Activated T-cell treated with anti-CD3 and anti-CD28 coated beads, Interleukin-2, amount 50 U/mL, for 24 hours (primary cell): ENCODE measurements at regions not wholly inside any gene's neighbourhood (a gene's known extent, or its start where the extent isn't known, plus 50 kb on each side); places are given as distances from the start of the nearest gene placed in this dataset.

Source experiments
- DNase-seq: peaks from one replicate; pipeline ENCODE4 v3.0.0-alpha.2; 2020
- H3K27ac Mint-ChIP-seq: 2 replicates; pipeline ENCODE4 v1.8.0; 2020; ENCODE audit warnings: mild to moderate bottlenecking, mixed read lengths
- H3K27me3 Mint-ChIP-seq: 2 replicates; pipeline ENCODE4 v1.8.0; 2020; ENCODE audit warnings: mixed read lengths
- H3K36me3 Mint-ChIP-seq: 2 replicates; pipeline ENCODE4 v1.8.0; 2020; ENCODE audit warnings: low read depth, mixed read lengths
- H3K4me1 Mint-ChIP-seq: 2 replicates; pipeline ENCODE4 v1.8.0; 2020; ENCODE audit warnings: low read depth, mixed read lengths
- H3K4me3 Mint-ChIP-seq: 2 replicates; pipeline ENCODE4 v1.8.0; 2020; ENCODE audit warnings: mild to moderate bottlenecking, moderate library complexity, mixed read lengths
- H3K9me3 Mint-ChIP-seq: 2 replicates; pipeline ENCODE4 v1.8.0; 2020; ENCODE audit warnings: mixed read lengths

DNA sequence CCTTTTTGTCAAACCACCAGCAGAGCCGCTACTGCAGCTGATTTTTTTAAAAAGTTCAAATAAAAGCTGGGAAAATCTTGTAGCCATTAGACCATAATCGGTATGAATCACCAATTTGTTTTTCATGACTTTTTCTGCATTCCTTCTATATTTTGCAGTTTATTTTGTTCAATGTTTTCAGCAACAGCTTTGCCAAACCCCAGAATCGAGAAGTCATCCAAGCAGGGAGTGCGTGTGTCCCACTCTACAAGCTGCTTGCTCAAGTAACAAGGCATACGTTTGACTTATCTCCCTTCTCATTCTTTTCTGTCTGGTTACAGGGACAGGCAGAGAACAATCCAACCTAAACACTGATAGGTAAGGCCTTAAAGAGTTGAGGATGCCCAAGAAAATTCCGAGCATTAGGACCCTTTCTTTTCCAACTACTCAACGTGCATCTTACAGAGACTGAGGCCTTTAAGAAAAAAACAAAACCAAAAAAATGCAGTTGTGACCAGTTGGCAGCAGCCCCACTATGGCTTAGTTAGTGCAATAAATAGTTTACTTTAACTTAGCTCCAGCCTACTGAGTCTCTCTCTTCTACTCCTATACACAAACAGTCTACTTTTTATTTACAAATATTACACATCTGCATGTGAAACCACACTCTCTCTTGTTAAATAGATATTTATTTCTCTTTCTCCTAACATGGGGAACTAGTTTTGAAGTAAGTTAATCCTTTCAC lies 134.7 kb upstream of the SLIT3 start:
- no peak overlapping the region for H3K27ac Mint-ChIP-seq
- H3K36me3 Mint-ChIP-seq = no peaks in the 10 kb centered on the region
- no peaks in the 10 kb centered on the region for H3K9me3 Mint-ChIP-seq
- H3K4me1 Mint-ChIP-seq = no peaks in the 10 kb centered on the region
- peaks cover 15% of the 10 kb centered on the region for H3K27me3 Mint-ChIP-seq
- H3K4me3 Mint-ChIP-seq = no peak overlapping the region
- no peak for DNase-seq

DNA sequence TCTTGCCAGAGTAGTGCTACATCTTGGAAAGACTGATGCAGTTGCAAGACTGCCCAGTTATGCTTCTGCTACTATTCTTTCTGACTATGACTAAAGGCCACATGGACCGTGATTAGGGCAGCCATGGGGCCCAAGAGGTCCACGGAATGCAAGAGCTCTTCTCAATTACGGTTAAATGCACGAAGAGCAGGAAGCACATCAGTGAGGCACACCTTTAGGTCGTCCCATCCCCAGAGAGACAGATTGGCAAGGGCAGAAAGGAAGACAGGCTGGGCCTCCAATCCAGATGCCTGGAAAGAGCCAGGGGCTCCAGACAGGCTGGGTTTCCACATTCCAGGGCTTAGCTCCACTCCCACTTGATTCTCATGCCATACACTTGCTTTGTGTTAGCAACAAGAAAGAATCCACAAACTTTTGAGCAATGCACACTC lies 132.3 kb upstream of the SLIT3 start:
- H3K27me3 Mint-ChIP-seq = peaks cover 8% of the 10 kb centered on the region
- DNase-seq = no peak

DNA sequence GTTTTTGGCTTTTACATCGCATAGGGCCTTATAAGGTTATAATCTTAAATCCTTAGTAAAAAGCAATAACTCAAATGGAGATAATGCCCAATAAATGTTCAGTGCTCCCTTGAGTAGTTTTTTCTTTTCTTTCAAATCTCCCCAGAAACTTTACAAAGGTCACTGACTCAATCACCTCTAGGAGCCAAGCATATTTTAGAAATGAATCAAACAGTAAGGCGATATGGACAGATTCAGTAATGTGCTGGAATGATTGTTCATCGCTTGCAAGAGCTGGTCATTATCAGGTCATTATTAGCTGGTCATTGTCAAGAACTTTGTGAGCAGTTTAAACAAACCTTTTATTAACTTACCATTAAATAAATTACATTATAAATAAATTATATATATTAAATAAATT lies 130.4 kb upstream of the SLIT3 start:
- H3K9me3 Mint-ChIP-seq = no peaks in the 10 kb centered on the region
- DNase-seq = no peak
- no peaks in the 10 kb centered on the region for H3K27me3 Mint-ChIP-seq
- no peaks in the 10 kb centered on the region for H3K36me3 Mint-ChIP-seq
- H3K27ac Mint-ChIP-seq = no peak overlapping the region
- H3K4me1 Mint-ChIP-seq = no peaks in the 10 kb centered on the region
- H3K4me3 Mint-ChIP-seq = no peak overlapping the region

More for the DNA sequence above, 132.3 kb upstream of the SLIT3 start:
- Mint-ChIP-seq H3K27ac (no peak overlapping the region), H3K4me3 (no peak overlapping the region), H3K4me1 (no peaks in the 10 kb centered on the region), H3K9me3 (no peaks in the 10 kb centered on the region), H3K36me3 (no peaks in the 10 kb centered on the region)

DNA sequence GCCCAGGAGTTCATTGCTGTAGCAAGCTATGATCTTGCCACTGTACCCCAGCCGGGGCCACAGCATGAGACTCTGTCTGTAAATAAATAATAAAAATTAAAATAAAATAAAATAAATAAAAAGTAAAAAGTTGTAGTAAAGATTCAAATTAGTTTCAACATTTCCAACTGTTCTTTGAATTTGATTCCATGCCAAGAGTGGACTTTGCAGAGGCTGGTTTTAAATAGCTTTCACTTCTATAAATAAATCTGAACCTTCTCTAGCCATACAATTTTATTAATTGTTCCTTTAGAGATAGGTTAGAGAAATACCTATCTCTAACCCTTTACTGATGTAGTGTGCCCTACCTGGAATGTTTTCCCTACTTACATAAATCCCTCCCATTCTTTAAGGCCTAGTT lies 129.7 kb upstream of the SLIT3 start:
- no peak for DNase-seq
- Mint-ChIP-seq H3K27me3 (no peaks in the 10 kb centered on the region), H3K36me3 (no peaks in the 10 kb centered on the region), H3K4me3 (no peak overlapping the region), H3K9me3 (no peaks in the 10 kb centered on the region), H3K4me1 (no peaks in the 10 kb centered on the region), H3K27ac (no peak overlapping the region)

DNA sequence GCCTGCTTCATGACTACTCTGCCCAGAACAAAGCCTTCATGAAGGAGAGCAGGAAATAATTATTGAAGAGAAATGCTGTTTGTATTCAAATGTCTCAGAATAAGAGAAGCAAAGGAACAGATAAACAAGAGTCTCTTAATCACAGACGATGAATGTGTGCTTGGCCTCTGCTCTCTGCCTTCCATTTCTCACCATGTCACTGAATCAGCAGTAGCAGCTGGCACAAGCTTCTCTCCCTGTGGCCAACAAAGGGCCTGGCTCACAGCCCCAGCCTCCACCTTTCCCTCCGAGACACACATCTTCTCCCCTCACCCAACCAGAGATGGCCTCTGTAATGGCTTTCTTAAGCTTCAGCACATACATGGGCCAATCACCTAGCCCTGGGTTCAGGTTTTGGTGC lies 128.1 kb upstream of the SLIT3 start:
- H3K4me3 Mint-ChIP-seq = no peak overlapping the region
- H3K9me3 Mint-ChIP-seq = no peaks in the 10 kb centered on the region

DNA sequence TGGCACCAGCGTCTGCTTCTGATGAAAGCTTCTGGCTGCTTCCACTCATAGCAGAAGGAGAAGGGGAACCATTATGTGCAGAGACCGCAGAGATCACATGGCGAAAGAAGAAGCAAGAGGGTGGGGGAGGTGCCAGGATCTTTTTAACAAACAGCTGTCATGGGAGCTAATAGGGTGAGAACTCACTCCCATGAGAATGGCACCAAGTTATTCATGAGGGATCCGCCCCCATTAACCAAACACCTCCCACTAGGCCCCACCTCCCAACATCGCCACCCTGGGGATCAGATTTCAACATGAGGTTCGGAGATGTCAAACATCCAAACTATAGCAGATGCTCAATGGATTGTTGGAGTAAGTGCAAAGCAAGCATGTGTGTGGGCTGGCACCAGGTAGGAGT lies 125.8 kb upstream of the SLIT3 start:
- DNase-seq = no peak
- no peaks in the 10 kb centered on the region for H3K9me3 Mint-ChIP-seq
- H3K27me3 Mint-ChIP-seq = no peaks in the 10 kb centered on the region
- no peaks in the 10 kb centered on the region for H3K36me3 Mint-ChIP-seq
- no peak overlapping the region for H3K27ac Mint-ChIP-seq
- no peaks in the 10 kb centered on the region for H3K4me1 Mint-ChIP-seq
- no peak overlapping the region for H3K4me3 Mint-ChIP-seq

More for the DNA sequence above, 128.1 kb upstream of the SLIT3 start:
- H3K4me1 Mint-ChIP-seq = no peaks in the 10 kb centered on the region
- H3K36me3 Mint-ChIP-seq = no peaks in the 10 kb centered on the region
- no peaks in the 10 kb centered on the region for H3K27me3 Mint-ChIP-seq
- no peak for DNase-seq
- H3K27ac Mint-ChIP-seq = no peak overlapping the region

DNA sequence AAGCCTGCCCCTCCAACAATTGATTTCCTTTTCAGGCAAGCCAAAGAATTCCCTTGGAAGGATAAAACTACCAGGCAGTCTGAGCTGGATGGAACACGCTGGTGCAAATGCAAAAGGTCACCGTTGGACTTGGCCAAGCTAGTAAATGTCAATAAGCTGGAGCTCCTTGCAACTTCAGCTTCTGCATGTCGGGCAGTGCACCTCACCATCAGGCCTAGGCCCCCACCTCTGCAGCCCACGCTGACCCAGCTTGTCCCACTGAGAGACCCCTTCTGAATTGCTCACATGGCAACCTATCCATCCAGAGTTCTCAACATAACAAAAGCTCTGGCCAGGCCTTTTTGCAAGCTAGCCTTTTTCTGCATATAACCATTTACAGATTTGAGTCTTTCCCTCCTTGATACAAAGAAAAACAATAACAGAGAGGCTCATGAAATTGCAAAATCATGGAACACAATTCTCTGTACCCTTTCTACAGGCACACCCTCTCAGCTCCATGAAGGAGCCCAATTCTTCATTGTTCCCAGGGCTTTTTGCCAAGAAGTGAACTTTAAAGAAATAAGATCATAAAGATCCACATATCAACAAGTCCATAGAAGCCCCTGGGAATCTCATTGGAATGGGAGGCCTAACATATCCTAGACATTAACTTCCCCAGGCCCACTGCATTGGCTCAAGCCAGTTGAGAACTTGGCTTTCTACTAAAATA lies 123.9 kb upstream of the SLIT3 start:
- H3K4me3 Mint-ChIP-seq = no peak overlapping the region
- no peak for DNase-seq
- no peak overlapping the region for H3K27ac Mint-ChIP-seq
- H3K36me3 Mint-ChIP-seq = no peaks in the 10 kb centered on the region
- H3K9me3 Mint-ChIP-seq = no peaks in the 10 kb centered on the region
- peaks cover 2% of the 10 kb centered on the region for H3K27me3 Mint-ChIP-seq
- no peaks in the 10 kb centered on the region for H3K4me1 Mint-ChIP-seq

DNA sequence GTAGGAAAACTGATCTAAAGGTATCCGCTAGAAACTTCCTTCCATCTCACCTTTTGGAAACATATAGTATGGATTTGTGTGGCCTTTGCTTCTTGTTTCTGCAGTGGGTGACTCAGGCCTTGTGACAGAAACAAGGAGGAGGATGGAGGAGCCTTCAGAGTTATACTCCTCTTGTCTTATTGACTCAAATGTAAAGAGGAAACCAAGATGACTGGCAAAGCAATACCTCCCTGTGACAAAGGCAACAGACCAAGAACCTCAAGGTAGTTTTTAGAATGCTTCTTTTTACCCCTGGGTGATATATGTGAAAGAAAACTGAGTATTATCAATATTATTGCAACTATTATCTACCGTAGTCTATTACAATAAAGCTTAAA lies 123.3 kb upstream of the SLIT3 start:
- H3K27me3 Mint-ChIP-seq = peaks cover 2% of the 10 kb centered on the region

DNA sequence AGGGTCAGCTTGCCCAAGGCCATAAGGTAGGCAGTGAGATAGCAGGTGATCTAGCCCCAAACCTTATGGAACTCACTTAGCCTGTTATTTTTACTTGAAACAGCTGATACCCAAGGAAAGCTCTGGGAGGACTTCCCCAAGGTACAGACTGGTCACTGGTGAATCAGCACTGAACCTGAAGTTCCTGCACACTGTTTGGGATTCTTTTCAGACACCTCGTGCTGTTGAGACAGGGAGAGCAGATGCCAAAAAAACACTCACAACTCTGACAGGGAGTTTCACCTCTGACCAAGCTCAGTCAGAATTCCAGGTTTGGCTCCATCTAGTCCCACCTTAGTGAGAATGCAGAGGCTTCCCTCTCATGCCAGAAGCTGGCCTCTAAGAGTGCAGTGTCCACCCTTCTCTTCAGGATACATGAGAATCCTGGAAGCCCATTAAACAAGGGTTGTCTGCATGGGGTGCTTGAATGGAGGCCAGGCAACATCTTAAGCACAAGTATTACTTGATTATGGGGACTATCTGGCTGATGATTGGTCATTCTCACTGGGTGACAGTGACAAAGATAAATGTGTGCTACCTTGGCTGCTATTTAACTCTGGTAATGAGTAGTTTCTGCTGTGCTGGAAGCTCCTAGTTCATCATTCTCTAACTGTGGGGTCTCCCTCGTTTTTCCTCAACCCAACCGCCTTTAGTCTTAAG lies 122.8 kb upstream of the SLIT3 start:
- no peak for DNase-seq
- Mint-ChIP-seq H3K4me3 (no peak overlapping the region), H3K4me1 (no peaks in the 10 kb centered on the region), H3K27ac (no peak overlapping the region), H3K27me3 (peaks cover 2% of the 10 kb centered on the region), H3K36me3 (no peaks in the 10 kb centered on the region), H3K9me3 (no peaks in the 10 kb centered on the region)

More for the DNA sequence above, 123.3 kb upstream of the SLIT3 start:
- Mint-ChIP-seq H3K27ac (no peak overlapping the region), H3K36me3 (no peaks in the 10 kb centered on the region), H3K9me3 (no peaks in the 10 kb centered on the region), H3K4me3 (no peak overlapping the region), H3K4me1 (no peaks in the 10 kb centered on the region)
- no peak for DNase-seq

DNA sequence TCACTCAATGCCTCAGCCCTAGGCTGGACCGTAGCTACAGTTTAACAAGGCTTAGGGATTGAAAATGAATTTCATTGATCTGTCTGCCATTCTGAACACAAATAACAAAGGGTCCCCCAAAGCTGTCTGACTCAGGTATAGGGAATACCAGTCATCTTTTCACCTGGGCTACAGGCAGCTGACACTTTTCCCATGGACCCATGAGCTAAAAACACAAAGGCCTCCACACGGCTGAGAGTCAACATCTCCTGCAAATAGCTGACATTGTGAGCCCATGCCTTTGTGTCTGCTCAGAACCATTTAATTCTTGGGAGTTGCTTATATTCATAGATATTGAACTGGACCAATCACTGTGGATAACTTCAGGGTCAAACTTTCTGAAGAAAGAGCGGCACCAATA lies 121.1 kb upstream of the SLIT3 start:
- no peak for DNase-seq
- Mint-ChIP-seq H3K4me3 (no peak overlapping the region), H3K27me3 (peaks cover 2% of the 10 kb centered on the region), H3K4me1 (no peaks in the 10 kb centered on the region), H3K9me3 (no peaks in the 10 kb centered on the region), H3K36me3 (no peaks in the 10 kb centered on the region), H3K27ac (no peak overlapping the region)

DNA sequence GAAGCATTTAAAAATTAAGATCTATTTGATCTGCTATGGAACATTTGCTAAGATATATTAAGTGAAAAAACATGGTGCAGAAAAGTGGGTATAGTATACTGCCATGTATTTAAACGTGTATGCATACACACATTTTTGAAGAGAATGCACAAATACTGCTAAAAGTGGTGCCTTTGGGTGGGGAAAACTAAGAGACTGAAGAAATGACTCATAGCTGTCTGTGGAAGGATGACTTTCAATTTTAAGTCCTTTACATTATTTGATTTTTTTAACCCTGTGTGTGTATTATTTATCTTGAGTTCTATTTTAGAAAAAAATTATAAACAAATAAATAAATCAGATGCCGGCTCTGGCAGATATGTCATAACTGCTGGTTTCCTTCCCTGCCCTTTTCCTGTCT lies 120.7 kb upstream of the SLIT3 start:
- Mint-ChIP-seq H3K36me3 (no peaks in the 10 kb centered on the region), H3K4me3 (no peak overlapping the region), H3K27me3 (peaks cover 2% of the 10 kb centered on the region), H3K9me3 (no peaks in the 10 kb centered on the region), H3K27ac (no peak overlapping the region), H3K4me1 (no peaks in the 10 kb centered on the region)
- DNase-seq = no peak

DNA sequence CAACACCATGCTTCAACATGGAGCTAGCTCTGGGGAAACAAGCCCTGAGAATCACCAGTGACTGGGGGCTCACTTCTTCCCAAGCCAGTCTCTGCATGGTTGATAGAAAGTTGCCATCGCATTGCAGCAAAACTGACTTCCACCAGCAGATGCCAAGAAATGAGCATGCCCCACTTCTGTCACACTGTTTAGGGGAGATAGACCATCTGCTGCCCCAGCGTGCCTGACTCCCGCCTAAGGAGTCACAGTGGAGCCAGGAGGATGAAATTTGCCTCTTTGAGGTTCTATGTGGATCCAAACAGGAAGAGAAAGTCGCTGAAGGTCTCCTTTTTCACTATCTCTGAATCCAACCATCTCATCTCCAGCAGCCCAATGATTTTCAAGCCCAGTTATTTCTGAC lies 116.7 kb upstream of the SLIT3 start:
- Mint-ChIP-seq H3K27ac (no peak overlapping the region), H3K36me3 (no peaks in the 10 kb centered on the region), H3K27me3 (peaks cover 2% of the 10 kb centered on the region), H3K4me3 (no peak overlapping the region), H3K9me3 (no peaks in the 10 kb centered on the region), H3K4me1 (no peaks in the 10 kb centered on the region)
- no peak for DNase-seq

DNA sequence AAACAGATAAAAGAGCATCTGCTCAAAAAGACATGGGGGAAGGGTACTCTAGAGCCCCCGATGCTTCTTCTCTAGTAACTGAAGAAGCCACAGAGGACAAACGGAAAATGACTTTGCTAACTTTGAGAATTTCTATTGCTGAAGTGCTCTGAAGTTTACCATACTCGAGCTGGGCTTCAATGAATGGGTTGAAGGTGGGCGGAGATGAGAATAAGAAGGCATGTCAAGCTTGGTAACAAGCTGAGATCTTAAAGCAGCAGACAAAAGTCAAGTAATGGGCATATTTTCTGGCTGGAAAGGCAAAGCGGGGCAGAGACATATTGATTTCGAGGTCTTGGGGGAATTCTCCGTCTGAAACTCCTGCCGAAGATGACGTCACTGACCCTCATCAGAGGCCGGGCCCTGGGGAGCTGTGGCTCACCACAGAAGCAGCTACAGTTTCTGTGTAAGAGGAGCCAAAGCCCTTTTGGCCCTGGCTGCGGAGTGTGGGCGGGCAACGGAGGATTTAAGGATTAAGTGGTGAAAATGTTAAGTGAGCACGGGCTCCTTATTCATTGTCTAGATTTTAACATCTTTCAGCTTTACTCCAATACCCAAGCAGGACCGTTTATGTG lies 115.8 kb upstream of the SLIT3 start:
- Mint-ChIP-seq H3K27me3 (peaks cover 2% of the 10 kb centered on the region), H3K27ac (no peak overlapping the region), H3K4me3 (no peak overlapping the region), H3K9me3 (no peaks in the 10 kb centered on the region), H3K36me3 (no peaks in the 10 kb centered on the region), H3K4me1 (no peaks in the 10 kb centered on the region)
- DNase-seq = no peak

DNA sequence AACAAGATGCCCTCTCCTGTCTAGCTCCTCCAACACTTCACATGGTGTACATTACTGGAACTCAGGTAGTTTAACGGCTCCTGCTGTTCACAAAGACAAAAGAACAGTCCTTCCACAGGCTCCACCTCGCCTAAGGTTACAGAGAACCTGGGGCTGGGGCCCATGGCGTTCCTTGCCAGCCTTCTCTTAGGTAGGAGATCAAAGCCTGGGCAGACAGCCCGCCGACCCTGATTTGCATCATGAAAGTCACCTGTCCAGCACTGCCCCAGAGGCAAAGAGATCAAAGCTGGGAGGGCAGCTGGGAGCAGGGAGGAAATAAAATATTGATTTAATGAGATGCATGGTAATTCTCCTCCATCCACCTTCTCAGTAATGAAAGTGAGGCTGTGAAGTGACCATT lies 115.0 kb upstream of the SLIT3 start:
- DNase-seq = no peak
- no peaks in the 10 kb centered on the region for H3K9me3 Mint-ChIP-seq
- no peak overlapping the region for H3K27ac Mint-ChIP-seq
- H3K4me3 Mint-ChIP-seq = no peak overlapping the region
- H3K27me3 Mint-ChIP-seq = no peaks in the 10 kb centered on the region
- H3K36me3 Mint-ChIP-seq = no peaks in the 10 kb centered on the region
- H3K4me1 Mint-ChIP-seq = no peaks in the 10 kb centered on the region

DNA sequence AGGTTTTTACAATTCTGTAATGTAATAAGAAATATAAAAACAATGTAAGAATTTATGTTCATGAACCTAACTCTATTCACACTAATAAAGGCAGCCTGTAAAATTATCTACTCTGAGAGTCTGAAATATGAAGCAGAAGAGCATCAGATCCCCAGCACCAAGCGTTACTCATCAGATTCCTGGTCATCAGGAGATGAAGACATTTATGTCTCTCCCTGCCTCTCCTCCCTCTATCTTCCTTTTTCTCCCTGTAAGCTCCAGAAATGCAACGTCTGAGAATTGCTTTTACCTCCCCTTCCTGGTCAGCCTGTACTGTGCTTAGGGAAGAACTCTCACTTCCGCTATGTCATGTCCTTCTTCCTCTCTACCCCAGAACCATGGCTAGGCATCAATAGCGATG lies 114.4 kb upstream of the SLIT3 start:
- Mint-ChIP-seq H3K4me1 (no peaks in the 10 kb centered on the region), H3K27ac (no peak overlapping the region), H3K27me3 (peaks cover 3% of the 10 kb centered on the region), H3K36me3 (no peaks in the 10 kb centered on the region), H3K4me3 (no peak overlapping the region), H3K9me3 (no peaks in the 10 kb centered on the region)
- DNase-seq = no peak
